ENCODE measurements at regions not wholly inside any gene's neighbourhood (a gene's known extent, or its start where the extent isn't known, plus 50 kb on each side); places are given as distances from the start of the nearest gene placed in this dataset.

- DNase-seq (ENCODE audit: low spot score), result no peak
These were observed 55.5 kb downstream of the DRD1 start for GRCh38 chr5:175388531-175388930.

DNA sequence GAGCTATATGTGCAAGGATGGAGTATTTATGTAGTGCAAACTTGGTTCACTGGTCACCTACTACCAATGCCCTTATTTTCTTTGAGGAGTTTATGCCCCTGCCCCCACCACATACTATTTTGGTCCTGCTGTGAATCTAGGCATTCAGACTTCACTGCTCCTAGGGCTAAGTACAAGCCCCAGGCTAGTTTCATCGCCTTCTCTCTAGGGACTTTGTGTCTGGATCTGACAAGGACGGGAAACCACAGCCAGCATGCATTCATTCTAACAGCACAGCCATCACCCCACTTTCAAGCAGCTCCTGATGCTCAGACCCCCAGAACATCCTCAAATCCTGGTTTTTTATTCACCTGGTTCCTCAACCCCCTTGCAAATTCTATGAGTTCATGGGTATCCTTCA, 56.8 kb downstream of the DRD1 start:
- no peak for DNase-seq (ENCODE audit: low spot score)

GRCh38 chr5:175386526-175386925, 57.5 kb downstream of the DRD1 start:
- DNase-seq (ENCODE audit: low spot score), result no peak

DNA sequence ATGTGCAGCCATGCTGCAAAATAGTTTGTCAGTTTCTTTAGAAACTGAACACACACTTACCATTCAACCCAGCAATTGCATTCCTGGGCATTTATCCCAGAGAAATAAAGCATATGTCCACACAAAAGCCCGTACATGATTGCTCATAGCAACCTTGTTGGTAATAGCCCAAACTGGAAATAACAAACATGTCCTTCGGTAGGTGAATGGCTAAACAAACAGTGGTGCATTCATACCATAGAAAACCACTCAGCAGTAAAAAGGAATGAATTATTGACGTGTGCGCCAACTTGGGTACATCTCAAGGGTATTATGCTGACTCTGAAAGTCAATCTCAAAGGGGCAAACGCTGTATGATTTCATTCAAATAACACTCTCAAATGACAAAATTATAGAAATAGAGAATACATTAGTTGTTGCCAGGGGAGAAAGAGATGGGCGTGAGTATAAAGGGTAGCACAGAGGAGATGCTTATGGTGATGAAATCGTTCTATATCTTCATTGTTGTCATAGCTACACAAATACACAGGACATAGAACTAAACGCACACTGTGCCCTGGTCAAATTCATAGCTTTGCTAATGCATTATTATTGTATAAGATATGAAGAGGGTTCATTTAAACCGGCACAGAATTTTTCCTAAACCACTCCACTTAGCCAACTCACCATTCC, 58.2 kb downstream of the DRD1 start:
- DNase-seq (ENCODE audit: low spot score), result no peak

DNA sequence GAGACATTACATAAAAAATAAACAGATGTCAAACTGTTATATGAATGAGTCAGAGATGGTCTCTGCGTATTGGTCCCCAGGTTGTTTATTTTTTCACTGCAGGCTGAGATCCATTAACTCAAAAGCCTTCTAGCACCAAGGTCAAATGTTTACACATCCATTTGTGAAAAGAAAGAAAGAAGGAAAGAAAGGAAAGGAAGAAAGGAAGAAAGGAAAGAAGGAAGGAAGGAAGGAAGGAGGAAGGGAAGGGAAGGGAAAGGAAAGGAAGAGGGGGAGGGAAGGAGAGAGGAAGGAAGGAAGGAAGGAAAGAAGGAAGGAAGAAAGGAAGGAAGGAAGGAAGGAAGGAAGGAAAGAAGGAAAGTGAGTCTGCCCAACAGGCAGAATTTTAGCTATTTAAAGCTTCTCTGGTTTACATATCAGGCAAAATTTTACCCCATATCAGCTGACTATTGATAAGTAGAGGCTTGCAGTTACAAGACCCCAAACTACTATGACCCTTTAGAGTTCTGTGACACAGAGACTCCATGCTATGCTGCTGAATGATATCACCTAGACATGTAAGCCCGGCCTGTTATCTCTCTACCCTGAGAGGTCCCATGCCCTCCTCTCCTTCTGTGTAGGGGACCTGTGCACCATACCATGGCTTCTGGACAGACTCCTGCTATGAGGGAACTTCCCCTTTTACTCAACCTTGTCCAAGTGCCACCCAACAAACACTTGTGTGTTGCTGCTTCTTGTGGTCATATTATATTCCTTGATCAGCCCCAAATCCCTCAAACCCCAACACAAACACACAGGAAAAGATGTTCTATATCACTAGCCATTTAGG, 59.0 kb downstream of the DRD1 start:
- no peak for DNase-seq (ENCODE audit: low spot score)

GRCh38 chr5:175383350-175383749, 60.6 kb downstream of the DRD1 start:
- no peak for DNase-seq (ENCODE audit: low spot score)

- DNase-seq (ENCODE audit: low spot score), result no peak
These were observed 61.8 kb downstream of the DRD1 start for GRCh38 chr5:175382171-175382570.

- no peak for DNase-seq (ENCODE audit: low spot score)
These were observed 62.9 kb downstream of the DRD1 start for GRCh38 chr5:175381130-175381529.

- no peak for DNase-seq (ENCODE audit: low spot score)
These were observed 63.3 kb downstream of the DRD1 start for GRCh38 chr5:175380701-175381100.

DNA sequence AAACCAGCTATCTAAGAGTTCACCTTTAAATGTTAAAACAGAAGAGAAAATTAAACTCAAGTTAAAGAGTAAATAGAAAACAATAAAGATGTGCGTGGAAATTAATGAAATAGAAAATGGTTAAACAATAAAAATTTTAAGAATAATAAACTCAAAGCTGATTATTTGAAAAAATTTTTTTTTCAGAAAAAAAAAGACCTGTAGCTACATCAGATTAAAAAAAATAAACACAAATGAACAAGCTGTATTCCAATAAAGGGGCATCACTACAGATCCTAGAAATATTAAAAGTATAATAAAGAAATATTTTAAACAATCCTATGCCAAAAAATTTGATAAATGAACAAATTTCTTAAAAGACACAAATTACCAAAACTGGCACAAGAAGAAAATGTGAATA, 64.1 kb downstream of the DRD1 start:
- DNase-seq (ENCODE audit: low spot score), result no peak

GRCh38 chr5:175378444-175379028, 65.4 kb downstream of the DRD1 start:
- DNase-seq (ENCODE audit: low spot score), result no peak

DNA sequence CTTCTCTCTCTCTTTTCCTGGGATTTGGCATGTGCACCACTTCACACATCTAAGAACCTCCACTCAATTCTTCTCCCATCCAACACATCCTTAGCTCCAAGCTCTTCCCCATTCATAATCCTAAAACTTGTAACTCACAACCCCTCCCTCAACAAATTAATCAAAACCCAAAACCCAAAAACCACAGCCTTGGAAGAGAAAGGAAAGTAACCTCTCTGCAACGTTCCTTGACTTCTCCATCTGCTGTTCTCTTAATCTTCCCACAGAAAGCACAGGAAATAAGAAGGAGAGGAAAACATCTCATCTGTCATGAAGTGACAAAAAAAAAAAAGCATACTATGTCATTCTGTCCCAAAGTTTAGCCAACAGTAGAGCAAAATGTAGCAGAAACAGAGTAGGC, 66.2 kb downstream of the DRD1 start:
- DNase-seq (ENCODE audit: low spot score), result no peak

DNA sequence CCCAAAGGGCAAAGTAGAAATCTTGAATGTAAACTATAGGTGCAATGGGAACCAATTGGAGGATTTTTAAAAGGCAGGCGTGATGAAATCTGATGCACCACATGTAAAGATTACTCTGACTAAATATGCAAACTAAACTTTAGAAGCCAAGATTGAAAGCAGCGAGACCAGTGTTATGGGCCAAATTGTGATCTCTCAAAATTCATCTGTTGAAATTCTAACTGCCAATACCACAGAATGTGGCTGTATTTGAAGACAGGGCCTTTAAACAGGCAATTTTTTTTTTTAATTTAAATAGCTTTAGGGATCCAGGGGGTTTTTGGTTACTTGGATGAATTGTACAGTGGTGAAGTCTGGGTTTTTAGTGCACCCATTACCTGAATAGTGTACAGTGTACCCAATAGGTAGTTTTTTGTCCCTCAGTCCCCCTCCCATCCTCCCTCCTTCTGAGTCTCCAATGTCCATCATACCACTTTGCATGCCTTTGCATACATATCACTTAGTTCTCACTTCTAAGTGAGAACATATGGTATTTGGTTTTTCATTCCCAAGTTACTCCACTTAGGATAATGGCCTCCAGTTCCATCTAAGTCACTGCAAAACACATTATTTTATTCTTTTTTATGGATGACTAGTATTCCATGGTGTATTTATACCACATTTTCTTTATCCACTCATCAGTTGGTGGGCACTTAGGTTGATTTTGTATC, 69.7 kb downstream of the DRD1 start:
- DNase-seq (ENCODE audit: low spot score), result no peak

- DNase-seq (ENCODE audit: low spot score), result no peak
These were observed 78.1 kb downstream of the DRD1 start for GRCh38 chr5:175365866-175366265.

GRCh38 chr5:175363300-175363699, 80.7 kb downstream of the DRD1 start:
- no peak for DNase-seq (ENCODE audit: low spot score)

- DNase-seq (ENCODE audit: low spot score), result no peak
These were observed 86.0 kb downstream of the DRD1 start for GRCh38 chr5:175357995-175358394.

DNA sequence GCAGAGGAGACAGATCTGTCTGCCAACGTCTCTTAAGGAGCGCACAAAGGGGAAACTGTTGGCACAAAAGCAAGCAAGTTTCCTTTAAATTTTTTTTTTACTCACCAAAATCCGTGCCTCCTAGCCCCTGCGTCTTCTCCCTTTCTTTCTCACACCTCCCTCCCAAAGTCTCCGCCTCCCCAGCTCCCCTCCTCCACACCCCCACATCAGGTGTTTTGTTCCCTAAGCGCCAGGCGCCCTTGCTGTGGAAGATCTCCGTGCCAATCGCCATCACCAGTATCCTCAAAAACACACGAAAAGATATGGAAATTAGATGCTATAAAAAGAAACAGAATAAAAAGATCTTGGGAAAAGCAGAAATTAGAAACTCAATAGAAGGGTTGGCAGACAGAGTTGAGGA, 87.6 kb downstream of the DRD1 start:
- DNase-seq (ENCODE audit: low spot score), result no peak

DNA sequence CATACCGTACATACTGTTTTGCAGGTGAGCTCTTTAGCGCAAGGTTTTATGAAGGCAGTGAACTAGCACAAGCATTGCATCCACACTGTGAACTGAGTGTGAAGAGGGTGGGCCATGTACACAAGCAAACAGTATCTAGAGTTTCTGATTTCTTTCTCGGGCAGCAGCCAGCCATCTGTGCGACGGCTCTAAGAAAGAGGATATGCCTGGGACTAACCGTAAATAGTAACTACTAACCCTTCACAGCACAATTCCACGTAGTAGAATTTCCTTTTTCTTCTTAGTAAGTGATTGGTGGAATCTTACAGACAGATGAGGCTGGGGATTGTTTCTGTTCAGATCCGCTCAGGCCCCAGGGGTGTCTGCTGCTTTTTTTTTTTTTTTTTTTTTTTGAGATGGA, 89.0 kb downstream of the DRD1 start:
- DNase-seq (ENCODE audit: low spot score), result no peak

DNA sequence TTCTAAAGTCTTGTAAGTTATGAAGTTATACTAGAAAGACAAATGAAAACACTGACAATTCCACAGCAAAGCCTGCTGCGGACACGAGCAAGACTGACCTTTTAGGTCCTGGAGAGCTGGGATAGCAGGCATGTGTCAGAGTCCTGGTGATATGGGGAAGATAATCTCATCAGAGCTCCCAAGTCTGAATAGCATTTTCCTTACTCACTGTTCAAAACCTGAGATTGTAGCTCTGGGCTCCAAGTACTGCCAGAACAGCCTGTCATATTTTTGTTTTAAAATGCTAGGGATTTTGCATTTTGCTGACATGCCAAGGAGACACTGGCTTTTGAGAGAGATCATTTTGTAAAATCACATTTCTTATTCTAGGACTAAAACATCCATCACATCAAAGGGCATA, 90.1 kb downstream of the DRD1 start:
- no peak for DNase-seq (ENCODE audit: low spot score)

DNA sequence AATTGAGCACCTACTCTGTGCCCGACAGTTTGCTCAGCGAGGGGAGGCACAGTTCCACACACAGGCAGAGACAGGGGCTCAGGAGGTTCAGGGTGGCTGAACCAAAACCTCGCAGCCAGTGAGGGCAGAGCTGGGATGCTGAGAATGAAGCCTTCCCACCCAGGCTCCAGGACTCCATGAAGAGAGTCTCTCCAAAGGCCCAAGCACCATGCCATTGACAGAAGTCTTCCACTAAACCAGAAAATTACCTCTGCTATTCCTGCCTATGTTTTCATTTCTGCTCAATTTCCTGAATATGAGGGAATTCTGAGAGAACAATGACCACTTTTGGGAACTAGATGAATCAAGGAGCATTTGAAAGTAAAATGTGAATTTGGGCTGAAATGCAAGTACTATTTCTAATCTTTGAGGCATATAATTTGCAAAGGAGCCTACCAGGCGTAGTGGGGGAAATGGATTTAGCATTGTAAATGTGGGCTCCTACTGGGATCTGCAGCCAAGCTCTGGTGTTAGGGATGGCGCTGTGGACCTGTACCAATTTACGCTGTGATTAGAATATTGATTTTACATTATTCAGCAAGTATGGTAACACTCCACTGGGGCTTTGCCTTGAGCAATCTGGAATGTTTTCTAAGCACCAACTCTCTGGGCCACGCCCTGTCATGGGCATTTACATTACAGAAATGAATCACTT, 91.9 kb downstream of the DRD1 start:
- DNase-seq (ENCODE audit: low spot score), result no peak

GRCh38 chr5:175351126-175351525, 92.9 kb downstream of the DRD1 start:
- no peak for DNase-seq (ENCODE audit: low spot score)

DNA sequence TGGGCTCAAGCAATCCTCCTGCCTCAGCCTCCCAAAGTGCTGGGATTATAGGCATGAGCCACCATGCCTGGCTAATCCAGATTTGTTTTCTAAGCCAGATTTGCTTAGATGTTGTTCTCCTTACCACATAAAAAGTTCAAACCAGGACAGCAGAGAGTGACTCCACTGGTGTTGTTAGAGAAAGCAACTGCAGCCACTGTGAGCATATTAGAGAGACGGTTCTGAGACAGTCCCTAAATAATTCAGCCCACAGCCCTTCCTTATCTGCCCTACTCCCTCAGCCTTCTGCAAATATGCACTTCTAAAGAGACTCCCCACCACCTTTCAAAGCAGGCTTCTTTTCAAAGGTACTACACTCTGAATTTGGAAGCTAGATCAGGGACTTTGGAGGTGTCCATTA, 96.1 kb downstream of the DRD1 start:
- DNase-seq (ENCODE audit: low spot score), result no peak
